Tibial nerve (tissue), 4 donors: ENCODE measurements at regions not wholly inside any gene's neighbourhood (a gene's known extent, or its start where the extent isn't known, plus 50 kb on each side); places are given as distances from the start of the nearest gene placed in this dataset.

Source experiments
- DNase-seq, 2 donors: peaks; one replicate each; pipeline ENCODE4 v3.0.0-alpha.2; 2019; ENCODE audit warnings: low spot score in 2 of 2
- H3K27ac ChIP-seq, 4 donors: fragments of 200-600 bp; sonication (generic) in 3 of 4; one replicate each; pipeline ENCODE4 v1.5.1; 2017 to 2019; ENCODE audit warnings: mild to moderate bottlenecking in 1 of 4
- H3K27me3 ChIP-seq, 2 donors: fragments of 200-600 bp; sonication (generic) in 1 of 2; one replicate each; pipeline versions ENCODE4 v1.5.1 to v1.6.0; 2017 to 2019
- H3K36me3 ChIP-seq, 3 donors: fragments of 200-600 bp; sonication (generic); one replicate each; pipeline ENCODE4 v1.5.1; 2018 to 2019
- H3K4me1 ChIP-seq, 4 donors: fragments of 200-600 bp; sonication (generic) in 3 of 4; one replicate each; pipeline ENCODE4 v1.5.1; 2017 to 2019
- H3K4me3 ChIP-seq, 4 donors: fragments of 200-600 bp; sonication (generic) in 3 of 4; one replicate each; pipeline ENCODE4 v1.5.1; 2017 to 2019; ENCODE audit warnings: mild to moderate bottlenecking in 1 of 4, moderate library complexity in 1 of 4
- H3K9me3 ChIP-seq, 4 donors: fragments of 200-600 bp; sonication (generic) in 3 of 4; one replicate each; pipeline ENCODE4 v1.5.1; 2017 to 2019
- EP300 ChIP-seq, 2 donors: sonication (generic); formaldehyde crosslinking; IDR thresholded peaks; one replicate each; pipeline ENCODE4 v1.6.1; 2017; ENCODE audit warnings: antibody characterized with exemption in 2 of 2, mild to moderate bottlenecking in 1 of 2
- POLR2A ChIP-seq, 2 donors: fragments of 450-650 bp; IDR thresholded peaks; one replicate each; pipeline ENCODE4 v1.6.1; 2017; ENCODE audit warnings: antibody characterized with exemption in 2 of 2, mild to moderate bottlenecking in 2 of 2, moderate library complexity in 2 of 2
- WGBS, 2 donors: methylation state at CpG; one replicate each; pipeline ENCODE4 v1.1.5; 2018; 5-methylcytosine and 5-hydroxymethylcytosine counted together
- TF ChIP-seq, protein P1 (sequence below), 5 experiments: fragments of 200-600 bp in 3 of 5; fragments of 450-650 bp in 2 of 5; sonication (generic) in 3 of 5; IDR thresholded peaks; one replicate each; pipeline ENCODE4 v1.5.1; 2016 to 2019; ENCODE audit warnings: antibody characterized with exemption in 5 of 5, mild to moderate bottlenecking in 3 of 5, moderate library complexity in 2 of 5

DNA sequence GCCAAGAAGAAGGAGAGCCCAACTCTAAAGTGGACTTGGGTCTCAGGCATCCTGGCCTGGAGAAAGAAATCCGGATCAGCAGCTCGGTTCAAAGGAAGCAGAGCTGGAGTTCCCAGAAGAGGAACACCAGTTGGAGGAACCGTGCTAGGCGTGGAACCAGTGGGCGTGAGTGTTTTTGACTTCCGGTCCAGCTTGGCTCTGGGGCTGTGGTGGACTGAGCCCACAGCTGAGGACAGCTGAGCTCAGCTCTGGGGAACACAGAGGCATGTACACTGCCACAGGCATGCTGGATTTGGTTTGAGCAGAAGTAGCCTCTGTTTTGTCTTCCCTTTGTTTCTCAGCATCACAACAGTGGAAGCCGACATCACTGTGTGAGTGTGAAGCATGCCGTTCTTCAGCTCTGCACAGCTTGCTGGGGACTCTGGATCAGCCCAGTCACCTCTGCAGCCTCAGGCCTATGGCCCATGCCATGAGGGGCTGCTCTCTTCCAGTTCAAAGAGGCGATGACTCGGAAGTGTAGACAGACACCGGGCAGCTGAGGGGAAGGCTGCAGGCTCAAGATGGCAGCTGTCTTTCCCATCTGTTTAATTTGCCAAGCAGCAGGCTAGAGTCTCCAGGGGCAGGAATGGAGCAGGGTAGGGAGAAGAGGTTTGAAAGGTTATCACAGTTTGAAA, 185.8 kb upstream of the UBE3A start:
- DNase-seq = no peak
- WGBS, 2 donors = 68 to 76% methylated on average over 11 of the region's 11 CpGs
- Histone ChIP-seq H3K36me3 (no peaks in the 10 kb centered on the region), H3K27ac (no peak overlapping the region), H3K4me1 (no peaks in the 10 kb centered on the region), H3K9me3 (peaks cover 0 to 9% (median 0%) of the 10 kb centered on the region in 4 donors), H3K4me3 (no peak overlapping the region), H3K27me3 (no peaks in the 10 kb centered on the region)
- TF ChIP-seq, protein P1, sequence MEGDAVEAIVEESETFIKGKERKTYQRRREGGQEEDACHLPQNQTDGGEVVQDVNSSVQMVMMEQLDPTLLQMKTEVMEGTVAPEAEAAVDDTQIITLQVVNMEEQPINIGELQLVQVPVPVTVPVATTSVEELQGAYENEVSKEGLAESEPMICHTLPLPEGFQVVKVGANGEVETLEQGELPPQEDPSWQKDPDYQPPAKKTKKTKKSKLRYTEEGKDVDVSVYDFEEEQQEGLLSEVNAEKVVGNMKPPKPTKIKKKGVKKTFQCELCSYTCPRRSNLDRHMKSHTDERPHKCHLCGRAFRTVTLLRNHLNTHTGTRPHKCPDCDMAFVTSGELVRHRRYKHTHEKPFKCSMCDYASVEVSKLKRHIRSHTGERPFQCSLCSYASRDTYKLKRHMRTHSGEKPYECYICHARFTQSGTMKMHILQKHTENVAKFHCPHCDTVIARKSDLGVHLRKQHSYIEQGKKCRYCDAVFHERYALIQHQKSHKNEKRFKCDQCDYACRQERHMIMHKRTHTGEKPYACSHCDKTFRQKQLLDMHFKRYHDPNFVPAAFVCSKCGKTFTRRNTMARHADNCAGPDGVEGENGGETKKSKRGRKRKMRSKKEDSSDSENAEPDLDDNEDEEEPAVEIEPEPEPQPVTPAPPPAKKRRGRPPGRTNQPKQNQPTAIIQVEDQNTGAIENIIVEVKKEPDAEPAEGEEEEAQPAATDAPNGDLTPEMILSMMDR (IDR thresholded peaks at IDR 0.05) = no peak
- TF ChIP-seq POLR2A (IDR thresholded peaks at IDR 0.05) = no peak
- TF ChIP-seq EP300 (IDR thresholded peaks at IDR 0.05) = no peak

GRCh38 chr15:25623708-25624107, 184.9 kb upstream of the UBE3A start:
- Histone ChIP-seq H3K9me3 (peaks cover 0 to 9% (median 0%) of the 10 kb centered on the region in 4 donors), H3K27me3 (no peaks in the 10 kb centered on the region), H3K27ac (no peak overlapping the region), H3K36me3 (no peaks in the 10 kb centered on the region), H3K4me3 (no peak overlapping the region), H3K4me1 (no peaks in the 10 kb centered on the region)
- 66 to 70% methylated on average over 5 of the region's 5 CpGs for WGBS, 2 donors
- DNase-seq = no peak
- TF ChIP-seq EP300 (IDR thresholded peaks at IDR 0.05) = no peak
- no peak for TF ChIP-seq POLR2A (IDR thresholded peaks at IDR 0.05)
- TF ChIP-seq, protein P1 (IDR thresholded peaks at IDR 0.05) = no peak

GRCh38 chr15:25620466-25620865, 181.6 kb upstream of the UBE3A start:
- Histone ChIP-seq H3K9me3 (peaks cover 0 to 9% (median 0%) of the 10 kb centered on the region in 4 donors), H3K36me3 (no peaks in the 10 kb centered on the region), H3K27me3 (no peaks in the 10 kb centered on the region), H3K27ac (no peak overlapping the region), H3K4me1 (no peaks in the 10 kb centered on the region), H3K4me3 (no peak overlapping the region)
- WGBS, 2 donors = 77 to 80% methylated on average over 4 of the region's 4 CpGs
- no peak for TF ChIP-seq EP300 (IDR thresholded peaks at IDR 0.05)
- TF ChIP-seq, protein P1 (IDR thresholded peaks at IDR 0.05) = no peak
- no peak for TF ChIP-seq POLR2A (IDR thresholded peaks at IDR 0.05)
- DNase-seq = no peak

DNA sequence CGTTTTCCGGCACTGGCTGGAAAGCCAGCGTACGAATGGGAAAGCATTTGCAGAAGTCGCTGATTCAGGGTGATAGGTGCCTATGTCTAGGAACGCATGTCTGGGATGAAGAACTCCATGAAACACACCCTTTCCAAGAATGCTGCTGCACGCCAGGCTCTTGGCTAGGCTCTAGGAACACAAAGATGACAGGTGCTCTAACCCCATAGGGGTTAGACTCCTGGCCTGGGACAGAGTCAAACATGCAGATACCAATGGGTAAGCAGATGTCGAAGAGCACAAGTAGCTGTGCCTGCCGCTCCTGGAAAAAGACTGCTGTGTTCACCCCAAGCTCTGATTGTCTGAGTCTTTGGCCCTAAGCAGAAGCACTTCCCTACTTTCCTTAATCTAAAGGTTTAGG, 180.9 kb upstream of the UBE3A start:
- Histone ChIP-seq H3K4me1 (no peaks in the 10 kb centered on the region), H3K36me3 (no peaks in the 10 kb centered on the region), H3K9me3 (peaks cover 0 to 9% (median 0%) of the 10 kb centered on the region in 4 donors), H3K27me3 (no peaks in the 10 kb centered on the region), H3K27ac (no peak overlapping the region), H3K4me3 (no peak overlapping the region)
- TF ChIP-seq EP300 (IDR thresholded peaks at IDR 0.05) = no peak
- TF ChIP-seq, protein P1 (IDR thresholded peaks at IDR 0.05) = no peak
- no peak for TF ChIP-seq POLR2A (IDR thresholded peaks at IDR 0.05)
- 80 to 82% methylated on average over 9 of the region's 9 CpGs for WGBS, 2 donors
- no peak for DNase-seq

- no peaks in the 10 kb centered on the region for H3K27me3 ChIP-seq
- DNase-seq = no peak
- 73 to 80% methylated on average over 9 of the region's 9 CpGs for WGBS, 2 donors
Measured at GRCh38 chr15:25619076-25619475, 180.3 kb upstream of the UBE3A start.

More at GRCh38 chr15:25619076-25619475, 180.3 kb upstream of the UBE3A start:
- H3K4me3 ChIP-seq = no peak overlapping the region
- H3K4me1 ChIP-seq = no peaks in the 10 kb centered on the region
- peaks cover 0 to 9% (median 0%) of the 10 kb centered on the region in 4 donors for H3K9me3 ChIP-seq
- TF ChIP-seq POLR2A (IDR thresholded peaks at IDR 0.05) (no peak), EP300 (IDR thresholded peaks at IDR 0.05) (no peak)
- TF ChIP-seq, protein P1 (IDR thresholded peaks at IDR 0.05) = no peak
- no peak overlapping the region for H3K27ac ChIP-seq
- no peaks in the 10 kb centered on the region for H3K36me3 ChIP-seq
